ENCODE measurements at regions not wholly inside any gene's neighbourhood (a gene's known extent, or its start where the extent isn't known, plus 50 kb on each side); places are given as distances from the start of the nearest gene placed in this dataset.

- no peaks in the 10 kb centered on the region for H3K27me3 ChIP-seq (ENCODE audit: insufficient read depth, low read length)
- no peaks in the 10 kb centered on the region for H4K20me1 ChIP-seq (ENCODE audit: insufficient read depth, low read length)
- no peaks in the 10 kb centered on the region for H3K36me3 ChIP-seq (ENCODE audit: insufficient read depth, low read length)
- no peak overlapping the region for H2AFZ ChIP-seq (ENCODE audit: low read length)
- H3K27ac ChIP-seq (ENCODE audit: low read depth, low read length) = no peak overlapping the region
- no peak for DNase-seq (ENCODE audit: insufficient read length, low spot score, missing footprints)
- H3K79me2 ChIP-seq (ENCODE audit: insufficient read depth, low read length) = no peaks in the 10 kb centered on the region
- H3K4me3 ChIP-seq (ENCODE audit: insufficient read depth, low read length) = no peak overlapping the region
- H3K4me1 ChIP-seq (ENCODE audit: insufficient read depth, low read length) = no peaks in the 10 kb centered on the region
- no peaks in the 10 kb centered on the region for H3K9me3 ChIP-seq (ENCODE audit: low read depth, low read length)
- TF ChIP-seq CTCF (IDR thresholded peaks at IDR 0.05; ENCODE audit: extremely low read depth, low read depth, low read length) = no peak
- H3K4me2 ChIP-seq (ENCODE audit: insufficient read depth, low read length) = no peak overlapping the region
Measured at GRCh38 chr19:27705896-27706295, 1507.1 kb downstream of the UQCRFS1 start.

GRCh38 chr19:27694361-27695055 is 1518.4 kb downstream of the UQCRFS1 start:
- no peak for DNase-seq (ENCODE audit: insufficient read length, low spot score, missing footprints)
- H3K4me2 ChIP-seq (ENCODE audit: insufficient read depth, low read length) = no peak overlapping the region
- H4K20me1 ChIP-seq (ENCODE audit: insufficient read depth, low read length) = no peaks in the 10 kb centered on the region
- no peaks in the 10 kb centered on the region for H3K36me3 ChIP-seq (ENCODE audit: insufficient read depth, low read length)
- no peak overlapping the region for H3K27ac ChIP-seq (ENCODE audit: low read depth, low read length)
- no peak for TF ChIP-seq CTCF (IDR thresholded peaks at IDR 0.05; ENCODE audit: extremely low read depth, low read depth, low read length)
- H2AFZ ChIP-seq (ENCODE audit: low read length) = no peak overlapping the region
- H3K4me1 ChIP-seq (ENCODE audit: insufficient read depth, low read length) = no peaks in the 10 kb centered on the region
- no peaks in the 10 kb centered on the region for H3K27me3 ChIP-seq (ENCODE audit: insufficient read depth, low read length)
- no peaks in the 10 kb centered on the region for H3K9me3 ChIP-seq (ENCODE audit: low read depth, low read length)
- no peak overlapping the region for H3K4me3 ChIP-seq (ENCODE audit: insufficient read depth, low read length)
- no peaks in the 10 kb centered on the region for H3K79me2 ChIP-seq (ENCODE audit: insufficient read depth, low read length)

- Histone ChIP-seq H3K36me3 (ENCODE audit: insufficient read depth, low read length) (no peaks in the 10 kb centered on the region), H4K20me1 (ENCODE audit: insufficient read depth, low read length) (no peaks in the 10 kb centered on the region), H3K79me2 (ENCODE audit: insufficient read depth, low read length) (no peaks in the 10 kb centered on the region), H2AFZ (ENCODE audit: low read length) (no peak overlapping the region), H3K9me3 (ENCODE audit: low read depth, low read length) (no peaks in the 10 kb centered on the region), H3K4me1 (ENCODE audit: insufficient read depth, low read length) (no peaks in the 10 kb centered on the region), H3K27ac (ENCODE audit: low read depth, low read length) (no peak overlapping the region), H3K27me3 (ENCODE audit: insufficient read depth, low read length) (no peaks in the 10 kb centered on the region), H3K4me2 (ENCODE audit: insufficient read depth, low read length) (no peak overlapping the region), H3K4me3 (ENCODE audit: insufficient read depth, low read length) (no peak overlapping the region)
- DNase-seq (ENCODE audit: insufficient read length, low spot score, missing footprints) = no peak
- no peak for TF ChIP-seq CTCF (IDR thresholded peaks at IDR 0.05; ENCODE audit: extremely low read depth, low read depth, low read length)
Measured at GRCh38 chr19:27691991-27692390, 1521.0 kb downstream of the UQCRFS1 start.

GRCh38 chr19:27689734-27690241 is 1523.2 kb downstream of the UQCRFS1 start:
- H3K27ac ChIP-seq (ENCODE audit: low read depth, low read length) = no peak overlapping the region

More at GRCh38 chr19:27689734-27690241, 1523.2 kb downstream of the UQCRFS1 start:
- DNase-seq (ENCODE audit: insufficient read length, low spot score, missing footprints) = no peak
- H3K4me2 ChIP-seq (ENCODE audit: insufficient read depth, low read length) = no peak overlapping the region
- H3K36me3 ChIP-seq (ENCODE audit: insufficient read depth, low read length) = no peaks in the 10 kb centered on the region
- H3K9me3 ChIP-seq (ENCODE audit: low read depth, low read length) = no peaks in the 10 kb centered on the region
- H3K4me3 ChIP-seq (ENCODE audit: insufficient read depth, low read length) = no peak overlapping the region
- no peaks in the 10 kb centered on the region for H3K27me3 ChIP-seq (ENCODE audit: insufficient read depth, low read length)
- TF ChIP-seq CTCF (IDR thresholded peaks at IDR 0.05; ENCODE audit: extremely low read depth, low read depth, low read length) = no peak
- no peaks in the 10 kb centered on the region for H4K20me1 ChIP-seq (ENCODE audit: insufficient read depth, low read length)
- no peak overlapping the region for H2AFZ ChIP-seq (ENCODE audit: low read length)
- H3K79me2 ChIP-seq (ENCODE audit: insufficient read depth, low read length) = no peaks in the 10 kb centered on the region
- H3K4me1 ChIP-seq (ENCODE audit: insufficient read depth, low read length) = no peaks in the 10 kb centered on the region

All from osteoblast (primary cell).